H1 (cell line): ENCODE measurements at regions not wholly inside any gene's neighbourhood (a gene's known extent, or its start where the extent isn't known, plus 50 kb on each side); places are given as distances from the start of the nearest gene placed in this dataset.

ENCODE experiments used
- CTCF ChIA-PET: fragments of 300-600 bp; sonication (Branson Sonifier 250); formaldehyde crosslinking; loops from one replicate; lab custom pipeline; 2021; ENCODE audit not compliant: partially characterized antibody; lab: Charles Lee
- POLR2A ChIA-PET: fragments of 300-600 bp; sonication (Branson Sonifier 250); formaldehyde crosslinking; loops from one replicate; lab custom pipeline; 2021; ENCODE audit warnings: inconsistent platforms; ENCODE audit not compliant: partially characterized antibody; lab: Charles Lee
- DNase-seq, 2 experiments: peaks; one replicate each; pipeline versions ENCODE4 v3.0.0 to v3.0.0-alpha.2; 2010 to 2022; ENCODE audit warnings: low spot score in 2 of 2, low read depth in 1 of 2, mixed read lengths in 1 of 2
- FAIRE-seq: peaks from 2 replicates; lab custom pipeline; 2011; peaks lifted over from hg19 to GRCh38; lab: Jason Lieb, UNC
- H2AFZ ChIP-seq: 2 replicates; pipeline ENCODE4 v1.8.1; 2012; ENCODE audit warnings: low read length, inconsistent platforms
- H2AK5ac ChIP-seq: 2 replicates; pipeline ENCODE4 v1.6.1; 2013; ENCODE audit warnings: low read depth, low read length
- H2BK120ac ChIP-seq: replicated peaks from 2 replicates; pipeline ENCODE3; 2013; ENCODE audit warnings: low read depth, low read length, inconsistent platforms
- H2BK12ac ChIP-seq: 2 replicates; pipeline ENCODE4 v1.6.1; 2013; ENCODE audit warnings: low read depth, low read length
- H2BK15ac ChIP-seq: 2 replicates; pipeline ENCODE4 v1.6.1; 2013; ENCODE audit warnings: low read length
- H2BK20ac ChIP-seq: 2 replicates; pipeline ENCODE4 v1.6.1; 2013; ENCODE audit warnings: low read length
- H2BK5ac ChIP-seq: 2 replicates; pipeline ENCODE4 v1.6.1; 2013; ENCODE audit warnings: low read depth, low read length
- H3K14ac ChIP-seq: 2 replicates; pipeline ENCODE4 v1.6.1; 2013; ENCODE audit warnings: inconsistent platforms; ENCODE audit not compliant: insufficient read length
- H3K18ac ChIP-seq: 2 replicates; pipeline ENCODE4 v1.6.1; 2013; ENCODE audit warnings: low read length; ENCODE audit errors: extremely low read depth
- H3K23ac ChIP-seq: 2 replicates; pipeline ENCODE4 v1.6.1; 2013; ENCODE audit warnings: inconsistent platforms; ENCODE audit not compliant: insufficient read length
- H3K23me2 ChIP-seq: 2 replicates; pipeline ENCODE4 v1.6.1; 2013; ENCODE audit warnings: low read depth, low read length
- H3K27ac ChIP-seq: 2 replicates; pipeline ENCODE4 v1.6.1; 2011; ENCODE audit warnings: low read depth, low read length, inconsistent platforms
- H3K27me3 ChIP-seq, 4 experiments: replicated peaks in 1 of 4; 1 replicate in 1 of 4; 2 replicates in 3 of 4; pipeline versions ENCODE4 v1.6.1 to v1.8.1; 2011 to 2013; ENCODE audit warnings: low read length in 3 of 4, mild to moderate bottlenecking in 3 of 4, inconsistent platforms in 2 of 4, mixed read lengths in 2 of 4, moderate library complexity in 1 of 4; ENCODE audit not compliant: control insufficient read depth in 3 of 4, insufficient read depth in 3 of 4; ENCODE audit errors: extremely low read depth in 1 of 4
- H3K36me3 ChIP-seq, 4 experiments: 2 replicates each; pipeline versions ENCODE4 v1.6.1 to v1.8.1; 2011 to 2013; ENCODE audit warnings: mild to moderate bottlenecking in 4 of 4, low read length in 3 of 4, moderate library complexity in 2 of 4, control low read depth in 1 of 4, inconsistent platforms in 1 of 4; ENCODE audit not compliant: insufficient read depth in 4 of 4, control insufficient read depth in 2 of 4
- H3K4ac ChIP-seq: replicated peaks from 2 replicates; pipeline ENCODE3; 2013; ENCODE audit warnings: low read length, low read depth, mixed read lengths, inconsistent platforms; ENCODE audit not compliant: insufficient read length
- H3K4me1 ChIP-seq, 4 experiments: replicated peaks in 1 of 4; 1 replicate in 1 of 4; 2 replicates in 3 of 4; pipeline versions ENCODE4 v1.6.1 to v1.8.1; 2011 to 2013; ENCODE audit warnings: low read length in 3 of 4, inconsistent platforms in 2 of 4, mixed read lengths in 1 of 4; ENCODE audit not compliant: insufficient read depth in 4 of 4, control insufficient read depth in 3 of 4
- H3K4me2 ChIP-seq, 2 experiments: 2 replicates each; pipeline versions ENCODE4 v1.6.1 to v1.8.1; 2011 to 2013; ENCODE audit warnings: low read depth in 2 of 2, low read length in 2 of 2, control low read depth in 1 of 2, inconsistent platforms in 1 of 2, mild to moderate bottlenecking in 1 of 2; ENCODE audit not compliant: insufficient read depth in 1 of 2
- H3K4me3 ChIP-seq, 4 experiments: fragments of 200-600, 300-600 bp in 1 of 4; sonication (generic), shearing (Covaris generic), sonication (Bioruptor Twin) in 1 of 4; 2 replicates each; pipeline versions ENCODE4 v1.5.1 to v1.8.1; 2011 to 2016; ENCODE audit warnings: low read length in 4 of 4, low read depth in 3 of 4, control low read depth in 2 of 4, inconsistent platforms in 2 of 4, mild to moderate bottlenecking in 2 of 4, mixed read lengths in 1 of 4, moderate library complexity in 1 of 4; ENCODE audit not compliant: insufficient read depth in 2 of 4; ENCODE audit errors: extremely low read depth in 1 of 4
- H3K56ac ChIP-seq: replicated peaks from 2 replicates; pipeline ENCODE3; 2013; ENCODE audit warnings: low read depth, mild to moderate bottlenecking, mixed read lengths, low read length, inconsistent platforms; ENCODE audit not compliant: insufficient read length
- H3K79me1 ChIP-seq: 2 replicates; pipeline ENCODE4 v1.6.1; 2013; ENCODE audit warnings: low read depth, low read length, control low read depth
- H3K79me2 ChIP-seq, 2 experiments: 2 replicates each; pipeline versions ENCODE4 v1.6.1 to v1.8.1; 2012 to 2013; ENCODE audit warnings: low read length in 2 of 2, mild to moderate bottlenecking in 2 of 2, inconsistent platforms in 1 of 2; ENCODE audit not compliant: insufficient read depth in 2 of 2, control insufficient read depth in 1 of 2
- H3K9ac ChIP-seq, 4 experiments: replicated peaks in 1 of 4; 1 replicate in 1 of 4; 2 replicates in 3 of 4; pipeline versions ENCODE4 v1.6.1 to v1.8.1; 2011 to 2013; ENCODE audit warnings: low read depth in 3 of 4, low read length in 3 of 4, control low read depth in 2 of 4, mild to moderate bottlenecking in 2 of 4, moderate library complexity in 2 of 4, inconsistent platforms in 1 of 4; ENCODE audit errors: extremely low read depth in 1 of 4
- H3K9me3 ChIP-seq, 2 experiments: 2 replicates each; pipeline versions ENCODE4 v1.6.1 to v1.8.1; 2012 to 2013; ENCODE audit warnings: mild to moderate bottlenecking in 2 of 2, moderate library complexity in 2 of 2, control low read depth in 1 of 2, inconsistent platforms in 1 of 2, low read depth in 1 of 2, low read length in 1 of 2, mixed read lengths in 1 of 2; ENCODE audit not compliant: insufficient read depth in 2 of 2
- H4K20me1 ChIP-seq, 2 experiments: replicated peaks in 1 of 2; 2 replicates each; pipeline versions ENCODE3 to v1.8.1; 2011 to 2013; ENCODE audit warnings: inconsistent platforms in 2 of 2, low read length in 2 of 2, mild to moderate bottlenecking in 1 of 2; ENCODE audit not compliant: insufficient read depth in 2 of 2, control insufficient read depth in 1 of 2
- H4K5ac ChIP-seq: 2 replicates; pipeline ENCODE4 v1.6.1; 2013; ENCODE audit warnings: low read length, low read depth, mixed read lengths, inconsistent platforms; ENCODE audit not compliant: insufficient read length
- H4K8ac ChIP-seq: 2 replicates; pipeline ENCODE4 v1.8.0; 2013; ENCODE audit warnings: mild to moderate bottlenecking, moderate library complexity, low read length, inconsistent platforms; ENCODE audit not compliant: insufficient read depth; ENCODE audit errors: extremely low read depth
- H4K91ac ChIP-seq: replicated peaks from 2 replicates; pipeline ENCODE3; 2013; ENCODE audit warnings: low read length, mixed read lengths, inconsistent platforms; ENCODE audit not compliant: insufficient read length
- CBX5 ChIP-seq: fragments of 300-800, 300-1000 bp; sonication (generic); IDR thresholded peaks from 2 replicates; pipeline ENCODE4 v1.7.1; 2016; ENCODE audit warnings: antibody characterized with exemption, low read length, low read depth
- CEBPB ChIP-seq: IDR thresholded peaks from 2 replicates; pipeline ENCODE4 v1.6.1; 2012; ENCODE audit warnings: low read depth, low read length
- CTBP2 ChIP-seq: IDR thresholded peaks from 2 replicates; pipeline ENCODE4 v1.7.0; 2011; ENCODE audit warnings: borderline replicate concordance, mild to moderate bottlenecking, moderate library complexity, mixed read lengths, low read length; ENCODE audit not compliant: insufficient read depth, insufficient read length
- EGR1 ChIP-seq: IDR thresholded peaks from 2 replicates; pipeline ENCODE4 v1.6.1; 2011; ENCODE audit warnings: low read depth, low read length, borderline replicate concordance
- EP300 ChIP-seq, 2 experiments: IDR thresholded peaks; 1 replicate in 1 of 2; 2 replicates in 1 of 2; pipeline ENCODE4 v1.6.1; 2011 to 2012; ENCODE audit warnings: low read depth in 2 of 2, low read length in 2 of 2, mild to moderate bottlenecking in 2 of 2, borderline replicate concordance in 1 of 2, inconsistent platforms in 1 of 2, moderate library complexity in 1 of 2
- EZH2 ChIP-seq: fragments of 200-600 bp; sonication (generic); IDR thresholded peaks from 2 replicates; pipeline ENCODE4 v1.7.1; 2012; ENCODE audit warnings: low read depth, mild to moderate bottlenecking, moderate library complexity, low read length, inconsistent platforms; ENCODE audit not compliant: severe bottlenecking
- JUND ChIP-seq: IDR thresholded peaks from 2 replicates; pipeline ENCODE4 v1.6.1; 2011; ENCODE audit warnings: mild to moderate bottlenecking, improper control_type of control experiment, low read length
- MAFK ChIP-seq: IDR thresholded peaks from 2 replicates; pipeline ENCODE4 v1.6.1; 2012; ENCODE audit warnings: low read depth, mild to moderate bottlenecking, improper control_type of control experiment, low read length
- PHF8 ChIP-seq: fragments of 200-600 bp; sonication (generic); conservative IDR thresholded peaks from 2 replicates; pipeline ENCODE4 v1.7.1; 2012; ENCODE audit warnings: low read depth, mild to moderate bottlenecking, inconsistent platforms, low read length, moderate library complexity
- POU5F1 ChIP-seq: IDR thresholded peaks from 2 replicates; pipeline ENCODE4 v1.6.1; 2011; ENCODE audit warnings: low read depth, mild to moderate bottlenecking, low read length, moderate library complexity
- SIRT6 ChIP-seq: IDR thresholded peaks from one replicate; pipeline ENCODE4 v1.7.1; 2012; ENCODE audit warnings: low read length, inconsistent platforms
- YY1 ChIP-seq: IDR thresholded peaks from 2 replicates; pipeline ENCODE4 v1.6.1; 2011; ENCODE audit warnings: low read depth, mild to moderate bottlenecking, low read length
- WGBS, 2 experiments: shearing (Covaris generic) in 1 of 2; methylation state at CpG; one replicate each; pipeline versions ENCODE4 v1.1.6 to v1.1.7; 2013 to 2015; ENCODE audit warnings: low lambda C conversion rate in 2 of 2, mixed read lengths in 2 of 2, inconsistent platforms in 1 of 2, low coverage in 1 of 2, missing lambda C conversion rate in 1 of 2; ENCODE audit not compliant: insufficient replicate concordance in 2 of 2, insufficient coverage in 1 of 2, insufficient read length in 1 of 2; ENCODE audit errors: extremely low coverage in 1 of 2, missing lambda C conversion rate in 1 of 2; 5-methylcytosine and 5-hydroxymethylcytosine counted together

GRCh38 chr5:167554564-167555290 is 736.7 kb upstream of the WWC1 start:
- H2BK15ac ChIP-seq = no peak overlapping the region
- TF ChIP-seq EZH2 (no peak), MAFK (no peak), YY1 (no peak), CBX5 (no peak), CTBP2 (no peak), EP300 (IDR thresholded peaks at IDR 0.05; ENCODE audit: borderline replicate concordance in 1 of 2, low read depth in 2 of 2, low read length in 2 of 2) (no peak), JUND (no peak), EGR1 (no peak), PHF8 (no peak), POU5F1 (no peak), SIRT6 (no peak), CEBPB (no peak)

More at GRCh38 chr5:167554564-167555290, 736.7 kb upstream of the WWC1 start:
- Histone ChIP-seq H3K14ac (no peak overlapping the region), H3K4me1 (peaks cover 0 to 10% (median 3%) of the 10 kb centered on the region in 4 experiments; a peak in 3 of 7 replicates), H3K18ac (no peak overlapping the region), H4K20me1 (no peaks in the 10 kb centered on the region), H3K79me1 (no peaks in the 10 kb centered on the region), H3K56ac (no peak overlapping the region), H3K4me2 (no peak overlapping the region), H3K4me3 (no peak overlapping the region), H2BK12ac (peak overlapping the region; percentile 56; the same call in 1 of the 2 replicates), H2AK5ac (no peak overlapping the region; the same call in 1 of the 2 replicates), H3K23me2 (no peaks in the 10 kb centered on the region), H4K91ac (no peak overlapping the region), H2BK120ac (no peak overlapping the region), H3K23ac (no peak overlapping the region), H3K4ac (no peak overlapping the region), H2BK5ac (no peak overlapping the region), H4K5ac (no peak overlapping the region), H2AFZ (no peak overlapping the region), H3K27ac (no peak overlapping the region), H2BK20ac (0 out of 2 replicates have a peak overlapping the region, but pooled peaks have one; percentile 6), H3K79me2 (no peaks in the 10 kb centered on the region), H3K9ac (no peak overlapping the region), H4K8ac (no peak overlapping the region), H3K9me3 (peaks cover 0 to 9% of the 10 kb centered on the region in 2 experiments; a peak in 2 of 4 replicates), H3K27me3 (no peaks in the 10 kb centered on the region), H3K36me3 (no peaks in the 10 kb centered on the region)
- FAIRE-seq = no peak
- ChIA-PET CTCF (interaction anchor here (1.1 to 2.7 kb wide), 7 partner anchors 11 to 506 kb away, joined by 3 to 13 read pairs (median 4); no protein-coding TSS in a partner anchor), POLR2A (interaction anchor here (1.0 to 1.6 kb wide), 2 partner anchors 25 to 70 kb away, joined by 3 to 4 read pairs; no protein-coding TSS in a partner anchor)
- no peak for DNase-seq
- 91% methylated on average over 7 of the region's 7 CpGs; no CpG with 5 or more reads in 1 of the 2 experiments for WGBS, 2 experiments
